ENCODE measurements at regions not wholly inside any gene's neighbourhood (a gene's known extent, or its start where the extent isn't known, plus 50 kb on each side); places are given as distances from the start of the nearest gene placed in this dataset.

GRCh38 chr5:174347183-174347582 lies 301.7 kb downstream of the NSG2 start:
- Histone ChIP-seq H3K36me3 (ENCODE audit: control insufficient read depth in 5 of 5, insufficient read depth in 5 of 5, low read length in 5 of 5) (no peaks in the 10 kb centered on the region), H3K27me3 (ENCODE audit: control insufficient read depth in 5 of 5, insufficient read depth in 4 of 5, low read length in 5 of 5) (peaks cover 0 to 7% (median 3%) of the 10 kb centered on the region in 5 donors), H3K27ac (ENCODE audit: low read depth, low read length) (no peak overlapping the region), H3K4me1 (ENCODE audit: control insufficient read depth in 5 of 5, insufficient read depth in 5 of 5, low read length in 5 of 5) (no peaks in the 10 kb centered on the region), H3K4me3 (ENCODE audit: low read depth in 1 of 5, low read length in 5 of 5) (no peak overlapping the region), H3K9me3 (ENCODE audit: control insufficient read depth in 5 of 5, low read length in 5 of 5) (peaks cover 0 to 4% (median 0%) of the 10 kb centered on the region in 5 donors), H3K9ac (ENCODE audit: low read length in 5 of 5) (no peak overlapping the region)

- Histone ChIP-seq H3K4me1 (ENCODE audit: control insufficient read depth in 5 of 5, insufficient read depth in 5 of 5, low read length in 5 of 5) (no peaks in the 10 kb centered on the region), H3K4me3 (ENCODE audit: low read depth in 1 of 5, low read length in 5 of 5) (no peak overlapping the region), H3K36me3 (ENCODE audit: control insufficient read depth in 5 of 5, insufficient read depth in 5 of 5, low read length in 5 of 5) (no peaks in the 10 kb centered on the region), H3K27me3 (ENCODE audit: control insufficient read depth in 5 of 5, insufficient read depth in 4 of 5, low read length in 5 of 5) (peaks cover 0 to 7% (median 3%) of the 10 kb centered on the region in 5 donors), H3K9ac (ENCODE audit: low read length in 5 of 5) (no peak overlapping the region), H3K9me3 (ENCODE audit: control insufficient read depth in 5 of 5, low read length in 5 of 5) (peaks cover 0 to 4% (median 0%) of the 10 kb centered on the region in 5 donors), H3K27ac (ENCODE audit: low read depth, low read length) (no peak overlapping the region)
Observed at GRCh38 chr5:174348311-174348981, 302.9 kb downstream of the NSG2 start.

DNA sequence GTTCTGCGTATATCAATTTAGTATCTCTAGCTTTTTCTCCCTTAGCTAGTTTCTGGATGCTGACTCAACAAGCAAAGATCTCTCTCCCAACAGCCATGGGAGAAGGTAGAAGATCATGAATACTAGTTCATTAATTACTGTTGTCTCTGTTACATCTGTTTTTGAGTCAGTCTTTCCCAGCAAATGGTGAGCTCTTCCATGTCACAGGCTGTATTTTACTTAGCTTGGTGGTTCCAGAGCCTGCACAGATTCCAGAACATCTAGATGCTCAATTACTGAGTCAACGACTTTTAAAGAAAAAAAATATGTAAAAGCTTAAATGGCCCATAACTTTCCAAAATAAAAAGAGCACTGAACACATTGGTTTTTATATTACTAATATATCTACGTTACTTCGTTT lies 307.2 kb downstream of the NSG2 start:
- Histone ChIP-seq H3K9ac (ENCODE audit: low read length in 5 of 5) (no peak overlapping the region), H3K4me1 (ENCODE audit: control insufficient read depth in 5 of 5, insufficient read depth in 5 of 5, low read length in 5 of 5) (no peaks in the 10 kb centered on the region), H3K36me3 (ENCODE audit: control insufficient read depth in 5 of 5, insufficient read depth in 5 of 5, low read length in 5 of 5) (no peaks in the 10 kb centered on the region)

DNA sequence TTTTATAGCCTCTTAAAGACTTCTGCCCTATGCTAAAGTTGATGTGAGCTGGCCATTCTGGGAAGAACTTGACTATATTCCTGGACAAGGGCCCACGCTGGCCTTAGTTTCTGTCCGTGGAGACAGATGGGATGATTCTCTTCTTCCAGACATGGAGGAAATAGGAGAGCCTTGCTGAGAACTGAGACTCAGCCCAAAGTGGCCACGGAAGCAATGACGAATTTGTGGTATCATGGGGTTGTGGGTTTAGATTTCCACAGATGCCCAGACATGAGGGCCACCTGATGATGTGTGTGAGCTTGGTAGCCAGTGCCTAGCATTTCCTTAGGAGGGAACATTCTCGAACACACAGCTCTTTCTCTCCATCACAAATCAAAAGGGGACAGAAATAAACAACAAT lies 309.1 kb downstream of the NSG2 start:
- no peaks in the 10 kb centered on the region for H3K36me3 ChIP-seq (ENCODE audit: control insufficient read depth in 5 of 5, insufficient read depth in 5 of 5, low read length in 5 of 5)
- H3K9ac ChIP-seq (ENCODE audit: low read length in 5 of 5): no peak overlapping the region
- H3K4me1 ChIP-seq (ENCODE audit: control insufficient read depth in 5 of 5, insufficient read depth in 5 of 5, low read length in 5 of 5): peaks cover 0 to 3% (median 0%) of the 10 kb centered on the region in 5 donors
- no peaks in the 10 kb centered on the region for H3K9me3 ChIP-seq (ENCODE audit: control insufficient read depth in 5 of 5, low read length in 5 of 5)
- H3K4me3 ChIP-seq (ENCODE audit: low read depth in 1 of 5, low read length in 5 of 5): no peak overlapping the region
- no peak overlapping the region for H3K27ac ChIP-seq (ENCODE audit: low read depth, low read length)
- H3K27me3 ChIP-seq (ENCODE audit: control insufficient read depth in 5 of 5, insufficient read depth in 4 of 5, low read length in 5 of 5): no peaks in the 10 kb centered on the region

More for the DNA sequence above, 307.2 kb downstream of the NSG2 start:
- H3K27me3 ChIP-seq (ENCODE audit: control insufficient read depth in 5 of 5, insufficient read depth in 4 of 5, low read length in 5 of 5): peaks cover 0 to 5% (median 0%) of the 10 kb centered on the region in 5 donors
- no peaks in the 10 kb centered on the region for H3K9me3 ChIP-seq (ENCODE audit: control insufficient read depth in 5 of 5, low read length in 5 of 5)
- H3K27ac ChIP-seq (ENCODE audit: low read depth, low read length): no peak overlapping the region
- no peak overlapping the region for H3K4me3 ChIP-seq (ENCODE audit: low read depth in 1 of 5, low read length in 5 of 5)

DNA sequence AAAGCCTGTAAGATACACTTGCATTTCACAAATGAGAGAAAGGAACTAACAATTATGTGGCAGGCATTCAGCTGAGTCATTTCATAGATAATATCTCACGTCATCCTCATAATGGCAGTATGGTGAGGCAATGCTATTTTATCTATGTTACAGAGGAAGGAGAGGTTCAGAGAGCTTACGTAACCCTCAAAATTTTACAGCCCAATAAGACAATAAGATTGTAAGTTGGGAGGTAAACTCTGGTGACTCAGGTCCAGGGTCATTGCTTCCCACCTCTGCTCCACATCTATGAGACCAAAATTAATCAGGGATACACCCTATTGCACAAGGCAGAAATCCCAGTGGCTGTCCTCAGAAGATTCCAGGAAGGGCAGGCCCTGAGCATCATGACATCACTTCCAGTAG lies 309.7 kb downstream of the NSG2 start:
- no peak overlapping the region for H3K4me3 ChIP-seq (ENCODE audit: low read depth in 1 of 5, low read length in 5 of 5)

GRCh38 chr5:174355995-174356394 lies 310.5 kb downstream of the NSG2 start:
- Histone ChIP-seq H3K4me3 (ENCODE audit: low read depth in 1 of 5, low read length in 5 of 5) (no peak overlapping the region), H3K9ac (ENCODE audit: low read length in 5 of 5) (no peak overlapping the region), H3K36me3 (ENCODE audit: control insufficient read depth in 5 of 5, insufficient read depth in 5 of 5, low read length in 5 of 5) (no peaks in the 10 kb centered on the region), H3K27me3 (ENCODE audit: control insufficient read depth in 5 of 5, insufficient read depth in 4 of 5, low read length in 5 of 5) (no peaks in the 10 kb centered on the region), H3K4me1 (ENCODE audit: control insufficient read depth in 5 of 5, insufficient read depth in 5 of 5, low read length in 5 of 5) (peaks cover 0 to 4% (median 0%) of the 10 kb centered on the region in 5 donors), H3K9me3 (ENCODE audit: control insufficient read depth in 5 of 5, low read length in 5 of 5) (no peaks in the 10 kb centered on the region), H3K27ac (ENCODE audit: low read depth, low read length) (no peak overlapping the region)

More for the DNA sequence above, 309.7 kb downstream of the NSG2 start:
- Histone ChIP-seq H3K4me1 (ENCODE audit: control insufficient read depth in 5 of 5, insufficient read depth in 5 of 5, low read length in 5 of 5) (peaks cover 0 to 4% (median 0%) of the 10 kb centered on the region in 5 donors), H3K27ac (ENCODE audit: low read depth, low read length) (no peak overlapping the region), H3K27me3 (ENCODE audit: control insufficient read depth in 5 of 5, insufficient read depth in 4 of 5, low read length in 5 of 5) (no peaks in the 10 kb centered on the region), H3K36me3 (ENCODE audit: control insufficient read depth in 5 of 5, insufficient read depth in 5 of 5, low read length in 5 of 5) (no peaks in the 10 kb centered on the region), H3K9ac (ENCODE audit: low read length in 5 of 5) (no peak overlapping the region), H3K9me3 (ENCODE audit: control insufficient read depth in 5 of 5, low read length in 5 of 5) (no peaks in the 10 kb centered on the region)

GRCh38 chr5:174356536-174356935 lies 311.0 kb downstream of the NSG2 start:
- Histone ChIP-seq H3K9ac (ENCODE audit: low read length in 5 of 5) (no peak overlapping the region), H3K27ac (ENCODE audit: low read depth, low read length) (no peak overlapping the region)

DNA sequence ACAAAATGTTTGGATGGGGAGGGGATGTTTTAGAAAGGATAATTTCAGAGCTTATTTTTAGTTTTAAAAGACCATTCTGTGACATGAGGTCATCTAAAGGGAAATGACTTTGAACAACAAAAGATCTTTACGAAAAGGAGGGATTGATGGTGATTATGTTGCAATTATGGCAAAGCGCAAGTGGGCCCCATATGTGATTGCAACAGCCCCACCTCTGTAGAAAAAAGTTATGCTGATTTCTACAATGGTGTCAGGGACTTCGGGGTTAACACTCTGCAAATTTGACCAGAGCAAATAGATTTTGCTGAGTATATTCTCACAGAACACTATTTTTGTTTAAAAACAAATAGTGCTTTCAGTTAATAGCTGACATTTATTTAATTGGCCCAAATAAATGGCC lies 312.8 kb downstream of the NSG2 start:
- Histone ChIP-seq H3K27ac (ENCODE audit: low read depth, low read length) (no peak overlapping the region), H3K9ac (ENCODE audit: low read length in 5 of 5) (no peak overlapping the region), H3K4me3 (ENCODE audit: low read depth in 1 of 5, low read length in 5 of 5) (no peak overlapping the region), H3K27me3 (ENCODE audit: control insufficient read depth in 5 of 5, insufficient read depth in 4 of 5, low read length in 5 of 5) (no peaks in the 10 kb centered on the region), H3K4me1 (ENCODE audit: control insufficient read depth in 5 of 5, insufficient read depth in 5 of 5, low read length in 5 of 5) (peaks cover 0 to 4% (median 0%) of the 10 kb centered on the region in 5 donors), H3K36me3 (ENCODE audit: control insufficient read depth in 5 of 5, insufficient read depth in 5 of 5, low read length in 5 of 5) (no peaks in the 10 kb centered on the region), H3K9me3 (ENCODE audit: control insufficient read depth in 5 of 5, low read length in 5 of 5) (peaks cover 2 to 8% (median 6%) of the 10 kb centered on the region in 5 donors)

More at GRCh38 chr5:174356536-174356935, 311.0 kb downstream of the NSG2 start:
- Histone ChIP-seq H3K36me3 (ENCODE audit: control insufficient read depth in 5 of 5, insufficient read depth in 5 of 5, low read length in 5 of 5) (no peaks in the 10 kb centered on the region), H3K9me3 (ENCODE audit: control insufficient read depth in 5 of 5, low read length in 5 of 5) (no peaks in the 10 kb centered on the region), H3K4me1 (ENCODE audit: control insufficient read depth in 5 of 5, insufficient read depth in 5 of 5, low read length in 5 of 5) (peaks cover 0 to 4% (median 0%) of the 10 kb centered on the region in 5 donors), H3K4me3 (ENCODE audit: low read depth in 1 of 5, low read length in 5 of 5) (no peak overlapping the region), H3K27me3 (ENCODE audit: control insufficient read depth in 5 of 5, insufficient read depth in 4 of 5, low read length in 5 of 5) (no peaks in the 10 kb centered on the region)

GRCh38 chr5:174359071-174359470 lies 313.6 kb downstream of the NSG2 start:
- Histone ChIP-seq H3K9me3 (ENCODE audit: control insufficient read depth in 5 of 5, low read length in 5 of 5) (peaks cover 2 to 8% (median 6%) of the 10 kb centered on the region in 5 donors), H3K4me1 (ENCODE audit: control insufficient read depth in 5 of 5, insufficient read depth in 5 of 5, low read length in 5 of 5) (peaks cover 0 to 4% (median 0%) of the 10 kb centered on the region in 5 donors), H3K4me3 (ENCODE audit: low read depth in 1 of 5, low read length in 5 of 5) (no peak overlapping the region), H3K27ac (ENCODE audit: low read depth, low read length) (no peak overlapping the region), H3K36me3 (ENCODE audit: control insufficient read depth in 5 of 5, insufficient read depth in 5 of 5, low read length in 5 of 5) (no peaks in the 10 kb centered on the region), H3K27me3 (ENCODE audit: control insufficient read depth in 5 of 5, insufficient read depth in 4 of 5, low read length in 5 of 5) (no peaks in the 10 kb centered on the region), H3K9ac (ENCODE audit: low read length in 5 of 5) (no peak overlapping the region)

- no peaks in the 10 kb centered on the region for H3K36me3 ChIP-seq (ENCODE audit: control insufficient read depth in 5 of 5, insufficient read depth in 5 of 5, low read length in 5 of 5)
- H3K4me1 ChIP-seq (ENCODE audit: control insufficient read depth in 5 of 5, insufficient read depth in 5 of 5, low read length in 5 of 5): peaks cover 0 to 4% (median 0%) of the 10 kb centered on the region in 5 donors
- no peak overlapping the region for H3K27ac ChIP-seq (ENCODE audit: low read depth, low read length)
- peaks cover 2 to 8% (median 6%) of the 10 kb centered on the region in 5 donors for H3K9me3 ChIP-seq (ENCODE audit: control insufficient read depth in 5 of 5, low read length in 5 of 5)
- H3K27me3 ChIP-seq (ENCODE audit: control insufficient read depth in 5 of 5, insufficient read depth in 4 of 5, low read length in 5 of 5): no peaks in the 10 kb centered on the region
- H3K9ac ChIP-seq (ENCODE audit: low read length in 5 of 5): no peak overlapping the region
- H3K4me3 ChIP-seq (ENCODE audit: low read depth in 1 of 5, low read length in 5 of 5): no peak overlapping the region
Observed at GRCh38 chr5:174362514-174362913, 317.0 kb downstream of the NSG2 start.
